HepG2 (cell line): ENCODE measurements at regions not wholly inside any gene's neighbourhood (a gene's known extent, or its start where the extent isn't known, plus 50 kb on each side); places are given as distances from the start of the nearest gene placed in this dataset.

Experiments used
- ATF7 ChIP-seq, 2 experiments: fragments of 450-650 bp in 1 of 2; sonication (generic) in 1 of 2; formaldehyde crosslinking in 1 of 2; IDR thresholded peaks; 2 replicates each; pipeline versions ENCODE4 v1.4.0 to v1.6.1; 2016 to 2020; ENCODE audit warnings: antibody characterized with exemption in 1 of 2, mild to moderate bottlenecking in 1 of 2, missing genetic modification reagents in 1 of 2
- BCL3 ChIP-seq: sonication (generic); formaldehyde crosslinking; IDR thresholded peaks from 2 replicates; pipeline ENCODE4 v1.5.1; 2020; ENCODE audit warnings: mild to moderate bottlenecking, missing genetic modification reagents, moderate library complexity
- BCLAF1 ChIP-seq: fragments of 450-650 bp; IDR thresholded peaks from 2 replicates; pipeline ENCODE4 v1.6.1; 2017; ENCODE audit warnings: mild to moderate bottlenecking
- FOXA1 ChIP-seq, 2 experiments: fragments of 450-650 bp in 1 of 2; sonication (generic) in 1 of 2; formaldehyde crosslinking in 1 of 2; IDR thresholded peaks; 2 replicates each; pipeline versions ENCODE4 v1.4.0 to v1.6.1; 2016 to 2020; ENCODE audit warnings: missing genetic modification reagents in 1 of 2
- HMG20A ChIP-seq: IDR thresholded peaks from 2 replicates; pipeline ENCODE4 v1.6.1; 2016; ENCODE audit warnings: borderline replicate concordance
- HNF4G ChIP-seq, 2 experiments: sonication (generic) in 1 of 2; formaldehyde crosslinking in 1 of 2; IDR thresholded peaks; 2 replicates each; pipeline versions ENCODE4 v1.4.0 to v1.6.1; 2011 to 2020; ENCODE audit warnings: borderline replicate concordance in 2 of 2, low read depth in 2 of 2, mild to moderate bottlenecking in 2 of 2, low read length in 1 of 2, missing genetic modification reagents in 1 of 2, moderate library complexity in 1 of 2
- HNRNPH1 ChIP-seq: fragments of 200-400 bp; formaldehyde crosslinking; optimal IDR thresholded peaks from 2 replicates; pipeline ENCODE3; 2017; ENCODE audit warnings: mild to moderate bottlenecking, low read depth, low read length
- MED8 ChIP-seq: sonication (generic); formaldehyde crosslinking; IDR thresholded peaks from 2 replicates; pipeline ENCODE4 v1.8.1; 2023; ENCODE audit warnings: mild to moderate bottlenecking, missing genetic modification reagents; ENCODE audit not compliant: insufficient replicate concordance
- NFATC3 ChIP-seq: sonication (generic); formaldehyde crosslinking; IDR thresholded peaks from 2 replicates; pipeline ENCODE4 v1.5.1; 2020; ENCODE audit warnings: mild to moderate bottlenecking, missing genetic modification reagents
- PAX8 ChIP-seq: sonication (generic); formaldehyde crosslinking; IDR thresholded peaks from 2 replicates; pipeline ENCODE4 v1.8.0; 2022; ENCODE audit warnings: mild to moderate bottlenecking, missing genetic modification reagents, borderline replicate concordance
- ZNF12 ChIP-seq: sonication (generic); formaldehyde crosslinking; IDR thresholded peaks from 2 replicates; pipeline ENCODE4 v1.5.0; 2020; ENCODE audit warnings: missing genetic modification reagents
- ZNF18 ChIP-seq: sonication (generic); formaldehyde crosslinking; IDR thresholded peaks from 2 replicates; pipeline ENCODE4 v1.8.0; 2022; ENCODE audit warnings: mild to moderate bottlenecking, missing genetic modification reagents; ENCODE audit not compliant: insufficient replicate concordance
- ZNF232 ChIP-seq: sonication (generic); formaldehyde crosslinking; IDR thresholded peaks from 2 replicates; pipeline ENCODE4 v1.4.0; 2020; ENCODE audit warnings: missing genetic modification reagents, borderline replicate concordance
- ZNF563 ChIP-seq: sonication (generic); formaldehyde crosslinking; IDR thresholded peaks from 2 replicates; pipeline ENCODE4 v1.8.0; 2022; ENCODE audit warnings: mild to moderate bottlenecking, moderate library complexity, missing genetic modification reagents
- ZNF609 ChIP-seq: sonication (generic); formaldehyde crosslinking; IDR thresholded peaks from 2 replicates; pipeline ENCODE4 v1.4.0; 2020; ENCODE audit warnings: mild to moderate bottlenecking, missing genetic modification reagents, borderline replicate concordance
- ZNF75D ChIP-seq: sonication (generic); formaldehyde crosslinking; IDR thresholded peaks from 2 replicates; pipeline ENCODE4 v1.8.1; 2023; ENCODE audit warnings: missing genetic modification reagents, mild to moderate bottlenecking, borderline replicate concordance
- ZNF776 ChIP-seq: sonication (generic); formaldehyde crosslinking; IDR thresholded peaks from 2 replicates; pipeline ENCODE4 v1.4.0; 2020; ENCODE audit warnings: mild to moderate bottlenecking, missing genetic modification reagents

GRCh38 chr12:93127582-93128331, 198.7 kb upstream of the EEA1 start (continued):
- TF ChIP-seq ZNF18 (CRISPR knock-in tag) = no peak
- TF ChIP-seq ZNF609 (CRISPR knock-in tag) = peak; percentile 95
- TF ChIP-seq HMG20A (CRISPR knock-in tag) = peak; percentile 96
- TF ChIP-seq PAX8 (CRISPR knock-in tag) = no peak
- TF ChIP-seq MED8 (CRISPR knock-in tag) = peak; percentile 91
- TF ChIP-seq BCLAF1 = no peak
- TF ChIP-seq HNRNPH1 = no peak
- TF ChIP-seq BCL3 (CRISPR knock-in tag) = peak; percentile 93; the same call in 1 of the 2 replicates
- TF ChIP-seq ZNF75D (CRISPR knock-in tag) = no peak
- peak; percentile 62; the same call in 1 of the 2 replicates for TF ChIP-seq ZNF563
- TF ChIP-seq ZNF776 (CRISPR knock-in tag) = peak; percentile 70; the same call in 1 of the 2 replicates
- TF ChIP-seq NFATC3 (CRISPR knock-in tag) = no peak; the same call in 1 of the 2 replicates
- no peak for TF ChIP-seq FOXA1 (IDR thresholded peaks at IDR 0.05)
- TF ChIP-seq FOXA1 (CRISPR knock-in tag; IDR thresholded peaks at IDR 0.05) = peak; percentile 82
- peak; percentile 49; the same call in 1 of the 2 replicates for TF ChIP-seq ZNF232 (CRISPR knock-in tag)
- peak; percentile 78 for TF ChIP-seq HNF4G (IDR thresholded peaks at IDR 0.05; ENCODE audit: borderline replicate concordance, low read depth, low read length)
- TF ChIP-seq HNF4G (CRISPR knock-in tag; IDR thresholded peaks at IDR 0.05; ENCODE audit: borderline replicate concordance, low read depth) = peak; percentile 87
- peak; percentile 93 for TF ChIP-seq ZNF12 (CRISPR knock-in tag)
- TF ChIP-seq ATF7 (IDR thresholded peaks at IDR 0.05) = peak; percentile 33; the same call in 1 of the 2 replicates
- peak; percentile 74; the same call in 1 of the 2 replicates for TF ChIP-seq ATF7 (CRISPR knock-in tag; IDR thresholded peaks at IDR 0.05)
